MV-4-11 (cell line): ENCODE measurements at regions not wholly inside any gene's neighbourhood (a gene's known extent, or its start where the extent isn't known, plus 50 kb on each side); places are given as distances from the start of the nearest gene placed in this dataset.
A peak's percentile ranks its signal among the peaks of the same experiment; 100 is the strongest.
"Not testable (repeated sequence)": the region's sequence is repeated elsewhere in the genome, so short reads cannot be mapped to it uniquely, and the experiment has no call there.

Source experiments
- DNase-seq: peaks from one replicate; lab custom pipeline; 2025; lab: John Stamatoyannopoulos, UW

GRCh38 chr1:58190267-58190988, 356.1 kb downstream of the OMA1 start:
- DNase-seq, result no peak

GRCh38 chr1:58189453-58189852, 357.1 kb downstream of the OMA1 start:
- DNase-seq, result no peak

- DNase-seq, result no peak
These were observed 363.2 kb downstream of the OMA1 start for GRCh38 chr1:58183286-58183685.

GRCh38 chr1:58180537-58180936, 366.0 kb downstream of the OMA1 start:
- no peak for DNase-seq

GRCh38 chr1:58169160-58169559, 377.4 kb downstream of the OMA1 start:
- not testable (repeated sequence) for DNase-seq

GRCh38 chr1:58167131-58167530, 379.4 kb downstream of the OMA1 start:
- not testable (repeated sequence) for DNase-seq

- no peak for DNase-seq
These were observed 380.1 kb downstream of the OMA1 start for GRCh38 chr1:58166417-58166816.

GRCh38 chr1:58165073-58165472, 381.5 kb downstream of the OMA1 start:
- peak; percentile 87 for DNase-seq

- peak; percentile 3 for DNase-seq
These were observed 383.5 kb downstream of the OMA1 start for GRCh38 chr1:58162952-58163550.

GRCh38 chr1:58159434-58159830, 387.1 kb downstream of the OMA1 start:
- DNase-seq, result no peak

- DNase-seq, result no peak
These were observed 387.8 kb downstream of the OMA1 start for GRCh38 chr1:58158506-58159433.

- DNase-seq, result no peak
These were observed 388.5 kb downstream of the OMA1 start for GRCh38 chr1:58158016-58158415.

- no peak for DNase-seq
These were observed 389.3 kb downstream of the OMA1 start for GRCh38 chr1:58157256-58157655.

- no peak for DNase-seq
These were observed 389.7 kb downstream of the OMA1 start for GRCh38 chr1:58156831-58157230.

- peak; percentile 0 for DNase-seq
These were observed 390.4 kb downstream of the OMA1 start for GRCh38 chr1:58156124-58156468.

GRCh38 chr1:58155418-58156123, 391.0 kb downstream of the OMA1 start:
- peak; percentile 49 for DNase-seq

- no peak for DNase-seq
These were observed 392.3 kb downstream of the OMA1 start for GRCh38 chr1:58154256-58154655.

- no peak for DNase-seq
These were observed 393.8 kb downstream of the OMA1 start for GRCh38 chr1:58152697-58153096.

GRCh38 chr1:58149271-58149812, 397.2 kb downstream of the OMA1 start:
- no peak for DNase-seq

GRCh38 chr1:58144698-58145270, 401.7 kb downstream of the OMA1 start:
- no peak for DNase-seq

- DNase-seq, result no peak
These were observed 402.4 kb downstream of the OMA1 start for GRCh38 chr1:58143972-58144697.
